Stomach (tissue), 4 donors: ENCODE measurements at regions not wholly inside any gene's neighbourhood (a gene's known extent, or its start where the extent isn't known, plus 50 kb on each side); places are given as distances from the start of the nearest gene placed in this dataset.

ENCODE experiments used
- CTCF ChIP-seq, 7 experiments: fragments of 450-650 bp in 4 of 7; fragments of 200-600 bp in 3 of 7; sonication (generic) in 3 of 7; IDR thresholded peaks; one replicate each; pipeline ENCODE4 v1.5.1; 2016 to 2019; ENCODE audit warnings: antibody characterized with exemption in 7 of 7, control low read depth in 2 of 7, mild to moderate bottlenecking in 1 of 7
- POLR2A ChIP-seq, 4 donors: fragments of 450-650 bp; IDR thresholded peaks; one replicate each; pipeline ENCODE4 v1.6.1; 2016; ENCODE audit warnings: antibody characterized with exemption in 4 of 4, control low read depth in 2 of 4, mild to moderate bottlenecking in 1 of 4, moderate library complexity in 1 of 4

DNA sequence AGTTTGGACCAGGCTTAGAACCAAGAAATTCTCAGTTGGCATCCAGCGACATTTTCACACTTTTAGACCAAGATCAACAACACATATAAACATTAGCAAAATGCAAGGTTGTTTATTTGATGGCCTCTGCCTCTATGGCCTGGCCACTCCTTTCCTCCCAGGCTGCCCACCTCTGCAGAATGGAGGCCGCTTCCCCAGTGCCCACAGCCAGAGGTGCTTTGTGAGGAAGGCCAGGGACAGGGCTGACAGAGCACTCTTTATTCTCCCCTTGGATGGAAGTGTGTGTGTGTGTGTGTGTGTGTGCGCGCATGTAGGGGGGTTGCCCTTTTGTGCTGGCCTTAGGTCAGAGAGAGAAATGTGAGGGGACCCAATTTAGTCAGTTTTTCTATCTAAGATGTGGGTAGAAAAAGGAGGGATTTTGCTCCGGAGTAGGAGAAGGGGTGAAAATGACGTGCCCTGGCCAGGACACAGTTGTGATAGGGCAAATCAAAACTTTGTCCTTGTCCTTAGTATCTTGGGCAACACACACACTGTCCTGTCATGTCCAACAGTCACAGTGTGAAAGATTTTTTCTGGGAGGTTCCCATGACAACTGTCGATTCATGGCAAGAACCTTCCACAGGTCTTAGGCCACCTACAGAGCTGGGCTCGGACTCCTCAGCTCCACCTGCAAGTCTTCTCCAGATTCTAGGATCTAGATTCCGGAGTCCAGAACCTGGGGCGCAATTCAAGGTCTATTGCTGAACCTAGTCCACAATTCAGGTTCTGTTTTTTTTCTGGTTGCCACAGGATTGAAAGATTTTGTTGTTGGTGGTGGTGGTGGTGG is 104.9 kb upstream of the SLC2A1 start:
- TF ChIP-seq CTCF (IDR thresholded peaks at IDR 0.05) (no peak), POLR2A (IDR thresholded peaks at IDR 0.05) (no peak)
